ENCODE measurements at regions not wholly inside any gene's neighbourhood (a gene's known extent, or its start where the extent isn't known, plus 50 kb on each side); places are given as distances from the start of the nearest gene placed in this dataset.

DNA sequence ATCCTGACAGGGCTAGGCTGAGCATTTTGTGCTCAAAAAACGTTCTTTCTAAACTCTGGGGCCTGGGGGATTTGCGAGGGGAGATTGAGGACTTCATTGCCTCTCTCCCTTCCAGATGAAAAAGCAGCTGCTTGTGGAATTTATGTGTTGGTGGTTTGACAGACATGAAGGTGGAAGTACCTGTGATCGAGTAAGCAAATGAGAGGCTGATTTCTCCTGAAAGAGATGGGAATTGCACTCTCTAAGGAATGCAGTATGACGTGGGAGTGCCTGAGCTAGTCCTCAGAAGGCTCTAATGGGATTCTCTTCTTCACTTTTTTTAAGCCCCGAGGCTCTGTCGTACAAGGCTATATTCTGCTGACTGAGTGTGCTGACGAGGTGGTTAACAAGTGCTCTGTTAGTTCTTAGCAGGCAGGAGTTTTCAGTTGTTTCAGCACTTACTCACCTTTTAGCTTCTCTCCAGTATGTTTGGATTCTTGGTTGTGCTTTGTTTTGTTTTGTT is 426.8 kb upstream of the CNKSR2 start:
- no peaks in the 10 kb centered on the region for H3K27me3 ChIP-seq
- H3K9me3 ChIP-seq = no peaks in the 10 kb centered on the region
- H3K4me1 ChIP-seq = no peaks in the 10 kb centered on the region
- TF ChIP-seq POLR2A (IDR thresholded peaks at IDR 0.05) (no peak), EP300 (IDR thresholded peaks at IDR 0.05) (no peak), POLR2AphosphoS5 (IDR thresholded peaks at IDR 0.05) (no peak)
- TF ChIP-seq, protein P1, sequence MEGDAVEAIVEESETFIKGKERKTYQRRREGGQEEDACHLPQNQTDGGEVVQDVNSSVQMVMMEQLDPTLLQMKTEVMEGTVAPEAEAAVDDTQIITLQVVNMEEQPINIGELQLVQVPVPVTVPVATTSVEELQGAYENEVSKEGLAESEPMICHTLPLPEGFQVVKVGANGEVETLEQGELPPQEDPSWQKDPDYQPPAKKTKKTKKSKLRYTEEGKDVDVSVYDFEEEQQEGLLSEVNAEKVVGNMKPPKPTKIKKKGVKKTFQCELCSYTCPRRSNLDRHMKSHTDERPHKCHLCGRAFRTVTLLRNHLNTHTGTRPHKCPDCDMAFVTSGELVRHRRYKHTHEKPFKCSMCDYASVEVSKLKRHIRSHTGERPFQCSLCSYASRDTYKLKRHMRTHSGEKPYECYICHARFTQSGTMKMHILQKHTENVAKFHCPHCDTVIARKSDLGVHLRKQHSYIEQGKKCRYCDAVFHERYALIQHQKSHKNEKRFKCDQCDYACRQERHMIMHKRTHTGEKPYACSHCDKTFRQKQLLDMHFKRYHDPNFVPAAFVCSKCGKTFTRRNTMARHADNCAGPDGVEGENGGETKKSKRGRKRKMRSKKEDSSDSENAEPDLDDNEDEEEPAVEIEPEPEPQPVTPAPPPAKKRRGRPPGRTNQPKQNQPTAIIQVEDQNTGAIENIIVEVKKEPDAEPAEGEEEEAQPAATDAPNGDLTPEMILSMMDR (IDR thresholded peaks at IDR 0.05) = no peak
- H3K27ac ChIP-seq = no peak overlapping the region
- 8 to 17% methylated on average over 7 of the region's 7 CpGs for WGBS, 2 donors
- intact Hi-C loops (cut with DNase I) = no loop called here
- H3K4me3 ChIP-seq = no peak overlapping the region
- H3K36me3 ChIP-seq = no peaks in the 10 kb centered on the region
- DNase-seq = no peak

DNA sequence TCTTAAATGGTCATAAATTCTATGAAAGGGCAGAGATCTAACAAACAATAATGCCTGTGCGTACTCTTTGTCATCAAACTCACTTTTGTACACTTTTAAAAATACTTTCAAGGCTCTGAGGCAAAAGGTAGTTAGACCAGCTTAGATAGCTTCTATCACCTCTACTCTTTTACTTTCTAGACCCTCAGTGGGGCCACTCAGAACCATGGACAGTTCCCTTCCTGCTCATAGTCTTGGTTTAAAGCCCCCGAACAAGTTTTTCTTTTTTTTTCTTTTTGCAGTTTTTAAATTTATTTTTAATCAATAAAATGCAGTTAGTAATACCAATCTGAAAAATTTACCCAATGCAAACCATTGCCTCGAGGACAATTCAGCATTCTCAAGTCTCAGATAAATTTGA is 460.5 kb upstream of the CNKSR2 start:
- no peaks in the 10 kb centered on the region for H3K27me3 ChIP-seq
- TF ChIP-seq, protein P1 (IDR thresholded peaks at IDR 0.05) = no peak
- TF ChIP-seq EP300 (IDR thresholded peaks at IDR 0.05) (no peak), POLR2A (IDR thresholded peaks at IDR 0.05) (no peak), POLR2AphosphoS5 (IDR thresholded peaks at IDR 0.05) (no peak)
- H3K27ac ChIP-seq = no peak overlapping the region
- intact Hi-C loops (cut with DNase I) = no loop called here
- no peak overlapping the region for H3K4me3 ChIP-seq
- DNase-seq = no peak
- no peaks in the 10 kb centered on the region for H3K36me3 ChIP-seq
- H3K9me3 ChIP-seq = no peaks in the 10 kb centered on the region
- 21 to 34% methylated on average over 3 of the region's 3 CpGs for WGBS, 2 donors
- no peaks in the 10 kb centered on the region for H3K4me1 ChIP-seq

DNA sequence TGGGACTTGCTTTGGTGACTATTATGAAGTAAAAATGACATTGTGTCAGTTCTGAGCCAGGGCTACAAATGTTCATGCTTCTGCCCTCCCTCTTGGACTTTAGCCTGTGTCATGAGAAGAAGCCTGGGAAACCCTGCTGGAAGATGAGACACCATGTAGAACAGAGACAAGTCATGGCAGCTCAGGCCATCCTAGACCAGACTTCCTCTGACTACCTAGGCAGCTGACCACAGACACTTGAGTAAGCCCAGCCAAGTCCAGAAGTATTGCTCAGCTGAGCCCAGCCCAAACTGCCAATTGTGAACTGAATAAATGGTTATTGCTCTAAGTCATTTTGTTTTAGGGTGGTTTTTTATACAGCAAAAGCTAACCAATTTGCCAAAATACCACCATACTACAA is 467.6 kb upstream of the CNKSR2 start:
- H3K36me3 ChIP-seq = no peaks in the 10 kb centered on the region
- H3K4me1 ChIP-seq = no peaks in the 10 kb centered on the region
- no peak overlapping the region for H3K4me3 ChIP-seq
- no peak overlapping the region for H3K27ac ChIP-seq
- H3K27me3 ChIP-seq = no peaks in the 10 kb centered on the region
- no peaks in the 10 kb centered on the region for H3K9me3 ChIP-seq
- intact Hi-C loops (cut with DNase I) = no loop called here
- DNase-seq = no peak
- TF ChIP-seq EP300 (IDR thresholded peaks at IDR 0.05) = no peak
- TF ChIP-seq, protein P1 (IDR thresholded peaks at IDR 0.05) = no peak
- TF ChIP-seq POLR2A (IDR thresholded peaks at IDR 0.05) = no peak
- no peak for TF ChIP-seq POLR2AphosphoS5 (IDR thresholded peaks at IDR 0.05)

DNA sequence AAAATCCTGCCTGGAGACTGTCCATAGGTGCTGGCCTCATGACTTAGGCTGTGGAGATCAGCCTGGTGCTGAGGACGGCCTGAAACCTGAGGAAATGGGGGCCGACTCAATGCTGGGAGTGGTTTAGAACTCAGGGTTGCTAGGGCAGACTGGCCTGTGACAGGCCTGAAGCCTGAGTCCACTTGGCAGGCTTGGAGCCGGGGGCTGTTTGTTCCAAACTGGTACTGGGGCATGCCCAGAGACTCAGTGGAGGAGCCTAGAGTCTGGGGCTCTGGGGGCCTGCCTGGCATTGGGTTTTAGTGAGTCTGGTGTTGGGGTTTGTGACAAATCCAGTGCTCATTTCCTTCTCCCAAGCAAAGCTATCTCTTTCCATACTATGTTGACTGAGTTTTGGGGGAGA is 489.7 kb upstream of the CNKSR2 start:
- H3K36me3 ChIP-seq = no peaks in the 10 kb centered on the region
- no peaks in the 10 kb centered on the region for H3K4me1 ChIP-seq
- H3K9me3 ChIP-seq = no peaks in the 10 kb centered on the region
- intact Hi-C loops (cut with DNase I) = no loop called here
- WGBS, 2 donors = 72 to 86% methylated on average over 3 of the region's 3 CpGs
- no peak overlapping the region for H3K27ac ChIP-seq
- H3K27me3 ChIP-seq = no peaks in the 10 kb centered on the region
- H3K4me3 ChIP-seq = no peak overlapping the region
- no peak for DNase-seq
- TF ChIP-seq POLR2A (IDR thresholded peaks at IDR 0.05) = no peak
- TF ChIP-seq EP300 (IDR thresholded peaks at IDR 0.05) = no peak
- TF ChIP-seq, protein P1 (IDR thresholded peaks at IDR 0.05) = no peak
- no peak for TF ChIP-seq POLR2AphosphoS5 (IDR thresholded peaks at IDR 0.05)

DNA sequence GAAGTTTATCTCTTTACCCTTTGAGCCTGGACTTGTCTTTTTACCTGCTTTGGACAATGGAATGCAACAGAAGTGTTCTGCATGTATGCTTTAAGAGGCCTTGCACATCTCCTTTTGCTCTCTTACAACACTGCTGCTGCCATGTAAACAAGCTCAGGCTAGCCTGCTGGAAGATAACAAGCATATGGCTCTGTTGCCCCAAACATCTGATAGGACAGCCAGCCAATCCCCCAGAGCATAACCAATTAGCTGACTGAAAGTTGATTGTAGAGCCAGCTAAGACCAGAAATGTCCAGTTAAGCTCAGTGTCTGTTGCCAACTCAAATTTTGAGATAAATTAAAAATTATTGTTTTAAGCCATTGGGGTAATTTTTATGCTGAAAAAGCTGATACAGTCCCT is 510.6 kb upstream of the CNKSR2 start:
- H3K36me3 ChIP-seq = no peaks in the 10 kb centered on the region
- intact Hi-C loops (cut with DNase I) = no loop called here
- DNase-seq = no peak
- H3K4me1 ChIP-seq = peaks cover 0 to 6% (median 0%) of the 10 kb centered on the region in 4 donors
- TF ChIP-seq POLR2AphosphoS5 (IDR thresholded peaks at IDR 0.05) (no peak), EP300 (IDR thresholded peaks at IDR 0.05) (no peak), POLR2A (IDR thresholded peaks at IDR 0.05) (no peak)
- TF ChIP-seq, protein P1 (IDR thresholded peaks at IDR 0.05) = no peak
- no peak overlapping the region for H3K4me3 ChIP-seq
- H3K9me3 ChIP-seq = no peaks in the 10 kb centered on the region
- H3K27me3 ChIP-seq = no peaks in the 10 kb centered on the region
- peak overlapping the region in 1 of 4 donors; percentile 10 for H3K27ac ChIP-seq

All from sigmoid colon (tissue), 6 donors.